ENCODE measurements at regions not wholly inside any gene's neighbourhood (a gene's known extent, or its start where the extent isn't known, plus 50 kb on each side); places are given as distances from the start of the nearest gene placed in this dataset.

DNA sequence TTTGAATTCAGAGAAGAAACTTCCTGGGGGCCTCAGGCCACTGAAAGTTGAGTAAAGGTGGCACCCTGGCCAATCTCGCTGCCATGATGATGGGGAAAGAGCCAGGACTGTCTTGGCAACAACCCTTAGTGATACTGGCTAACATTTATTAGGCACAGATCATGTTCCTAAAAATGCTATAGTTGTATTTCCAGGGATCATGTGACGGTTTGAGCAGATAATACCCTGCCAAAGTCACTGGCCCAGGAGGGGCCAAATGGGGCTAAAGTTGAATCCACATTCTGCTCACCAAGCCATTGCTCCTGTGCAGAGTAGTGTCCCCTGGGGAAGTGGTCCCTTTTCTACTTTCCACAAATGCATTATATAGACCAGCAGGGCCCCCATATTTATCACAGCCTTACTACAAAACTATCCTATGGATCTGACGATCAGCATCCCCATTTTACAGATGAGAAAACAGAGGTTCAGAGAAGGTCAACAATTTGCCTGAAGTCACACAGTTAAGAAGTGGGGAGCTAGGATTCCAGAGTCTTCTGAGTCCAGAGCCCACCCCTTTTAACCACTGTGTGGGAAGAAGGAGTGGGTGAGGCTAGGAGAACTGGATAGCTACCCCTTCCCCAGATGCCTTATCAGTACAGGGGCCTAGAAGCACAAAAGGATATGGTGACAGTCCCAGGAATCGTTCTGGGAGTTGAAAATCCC lies 300.0 kb upstream of the IRX3 start:
- Mint-ChIP-seq H3K4me1 (no peaks in the 10 kb centered on the region), H3K9me3 (peaks cover 2% of the 10 kb centered on the region), H3K27me3 (no peaks in the 10 kb centered on the region), H3K27ac (no peak overlapping the region), H3K4me3 (no peak overlapping the region), H3K36me3 (no peaks in the 10 kb centered on the region)
- CTCF ChIA-PET = no interaction called here
- no peak for DNase-seq

DNA sequence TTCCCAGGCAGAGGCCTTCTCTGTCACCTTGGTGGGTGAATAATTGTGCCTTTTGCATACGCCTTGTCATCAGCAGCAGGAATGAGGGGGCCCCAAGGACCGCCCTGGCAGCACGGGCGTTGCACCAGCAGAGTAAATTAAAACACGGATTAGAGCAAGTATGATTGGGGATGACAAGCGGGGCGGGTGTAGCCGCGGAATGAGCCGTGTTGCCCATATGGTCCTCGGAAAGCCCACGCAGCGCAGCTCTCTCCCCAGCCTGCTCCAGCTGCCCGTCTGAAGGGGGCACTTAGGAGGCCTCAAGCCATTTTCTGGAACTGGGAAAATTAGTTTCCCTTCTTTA lies 299.4 kb upstream of the IRX3 start:
- DNase-seq = no peak
- peaks cover 2% of the 10 kb centered on the region for H3K9me3 Mint-ChIP-seq
- H3K36me3 Mint-ChIP-seq = no peaks in the 10 kb centered on the region
- no peak overlapping the region for H3K4me3 Mint-ChIP-seq
- H3K27ac Mint-ChIP-seq = no peak overlapping the region
- no peaks in the 10 kb centered on the region for H3K27me3 Mint-ChIP-seq
- H3K4me1 Mint-ChIP-seq = no peaks in the 10 kb centered on the region
- CTCF ChIA-PET = no interaction called here

DNA sequence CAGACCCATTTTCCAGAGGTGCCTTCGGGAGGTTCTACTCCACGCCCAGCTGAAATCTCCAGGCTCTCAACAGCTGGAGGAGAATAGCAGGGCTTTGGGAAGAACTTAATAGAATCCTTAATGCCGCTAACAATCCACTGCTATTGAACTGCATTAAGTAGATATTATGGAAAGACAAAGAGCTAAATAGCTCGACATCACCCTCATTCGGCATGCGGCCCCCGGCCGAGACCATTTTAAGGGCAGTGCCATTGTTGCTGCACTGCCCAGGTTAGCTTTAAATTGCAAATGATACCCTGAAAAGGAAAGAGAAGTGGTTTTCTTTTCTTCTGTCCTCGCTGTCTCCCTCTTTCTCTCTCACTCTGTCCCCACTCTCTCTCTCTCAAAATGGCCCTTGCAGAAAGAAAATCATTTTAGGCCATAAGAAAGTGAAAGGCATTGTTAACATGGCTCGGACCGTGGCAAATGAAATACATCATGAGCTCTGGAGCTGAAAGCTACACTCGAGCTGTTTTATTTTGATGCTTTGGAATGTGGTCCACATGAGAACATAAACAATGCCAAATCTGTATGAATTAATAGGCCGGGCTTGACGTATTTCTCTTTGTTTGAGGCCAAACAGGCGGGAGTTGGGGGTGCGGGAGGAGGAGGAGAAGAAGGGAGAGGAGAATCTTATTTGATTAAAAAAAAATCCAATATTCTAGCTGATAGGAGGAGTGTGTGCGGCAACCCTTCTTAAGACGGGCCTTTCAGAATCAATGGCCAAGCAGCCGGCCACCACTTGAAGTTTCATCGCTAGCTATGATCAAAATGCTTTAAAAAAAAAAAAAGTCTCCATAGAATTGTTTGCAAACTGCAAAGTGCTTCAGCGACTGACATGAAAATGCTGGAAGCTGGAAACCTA lies 298.8 kb upstream of the IRX3 start:
- no peak overlapping the region for H3K27ac Mint-ChIP-seq
- H3K4me3 Mint-ChIP-seq = no peak overlapping the region
- no peak for DNase-seq
- no peaks in the 10 kb centered on the region for H3K27me3 Mint-ChIP-seq
- H3K9me3 Mint-ChIP-seq = peaks cover 2% of the 10 kb centered on the region
- no peaks in the 10 kb centered on the region for H3K4me1 Mint-ChIP-seq
- CTCF ChIA-PET = no interaction called here
- H3K36me3 Mint-ChIP-seq = no peaks in the 10 kb centered on the region

DNA sequence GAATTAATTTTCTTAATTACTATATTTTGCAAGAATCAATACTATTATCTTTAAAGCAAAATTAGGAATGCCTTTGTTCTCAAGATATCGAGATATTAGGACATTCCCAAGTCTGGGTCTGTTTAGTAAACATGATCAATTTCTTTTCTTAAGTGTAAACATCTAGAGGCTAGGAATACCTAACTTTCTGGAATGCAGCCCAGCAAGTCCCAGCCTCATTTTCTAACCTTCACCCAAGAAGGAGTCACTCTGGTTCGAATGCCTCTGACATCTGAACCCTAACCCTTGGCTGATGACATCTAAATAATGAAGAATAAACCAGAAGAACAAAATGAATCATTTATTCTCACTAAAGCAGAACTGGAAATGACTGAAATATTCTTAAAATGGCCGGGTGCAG lies 297.5 kb upstream of the IRX3 start:
- Mint-ChIP-seq H3K27me3 (no peaks in the 10 kb centered on the region), H3K27ac (no peak overlapping the region), H3K4me3 (no peak overlapping the region), H3K9me3 (peaks cover 2% of the 10 kb centered on the region), H3K36me3 (no peaks in the 10 kb centered on the region), H3K4me1 (no peaks in the 10 kb centered on the region)
- no peak for DNase-seq
- CTCF ChIA-PET = no interaction called here

DNA sequence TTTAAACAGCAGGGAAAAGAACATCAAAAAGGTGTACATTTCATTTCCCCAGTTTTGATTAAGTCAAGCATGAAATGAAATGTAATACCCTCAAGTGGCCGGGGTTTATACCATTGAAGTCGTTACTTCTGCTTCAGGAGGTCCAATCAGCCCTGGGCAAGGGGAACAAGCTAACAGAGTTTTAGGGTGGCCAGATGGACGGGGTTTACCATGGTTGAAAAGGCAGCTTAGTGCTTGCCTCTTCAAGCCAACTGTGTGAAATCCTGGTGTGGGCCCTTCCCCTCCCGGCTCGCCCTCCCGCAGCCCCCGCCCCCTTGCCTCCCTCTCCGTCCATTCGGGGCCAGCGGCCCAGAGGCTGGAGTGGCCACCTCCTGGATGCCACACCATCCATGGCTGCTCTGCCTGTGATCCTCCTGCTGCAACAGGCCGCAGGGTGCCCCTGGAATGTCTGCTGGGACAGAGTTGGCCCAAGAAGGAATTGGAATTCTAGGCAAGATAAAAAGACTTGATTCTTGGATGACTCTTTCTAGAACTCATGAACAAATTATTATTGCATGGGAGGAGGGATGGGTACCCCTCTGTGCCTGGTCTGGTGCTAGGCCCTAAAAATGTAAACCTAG lies 296.2 kb upstream of the IRX3 start:
- H3K27ac Mint-ChIP-seq = no peak overlapping the region
- peaks cover 5% of the 10 kb centered on the region for H3K27me3 Mint-ChIP-seq
- no peak overlapping the region for H3K4me3 Mint-ChIP-seq
- no peaks in the 10 kb centered on the region for H3K36me3 Mint-ChIP-seq
- DNase-seq = no peak
- CTCF ChIA-PET = no interaction called here
- H3K9me3 Mint-ChIP-seq = peaks cover 2% of the 10 kb centered on the region
- no peaks in the 10 kb centered on the region for H3K4me1 Mint-ChIP-seq

DNA sequence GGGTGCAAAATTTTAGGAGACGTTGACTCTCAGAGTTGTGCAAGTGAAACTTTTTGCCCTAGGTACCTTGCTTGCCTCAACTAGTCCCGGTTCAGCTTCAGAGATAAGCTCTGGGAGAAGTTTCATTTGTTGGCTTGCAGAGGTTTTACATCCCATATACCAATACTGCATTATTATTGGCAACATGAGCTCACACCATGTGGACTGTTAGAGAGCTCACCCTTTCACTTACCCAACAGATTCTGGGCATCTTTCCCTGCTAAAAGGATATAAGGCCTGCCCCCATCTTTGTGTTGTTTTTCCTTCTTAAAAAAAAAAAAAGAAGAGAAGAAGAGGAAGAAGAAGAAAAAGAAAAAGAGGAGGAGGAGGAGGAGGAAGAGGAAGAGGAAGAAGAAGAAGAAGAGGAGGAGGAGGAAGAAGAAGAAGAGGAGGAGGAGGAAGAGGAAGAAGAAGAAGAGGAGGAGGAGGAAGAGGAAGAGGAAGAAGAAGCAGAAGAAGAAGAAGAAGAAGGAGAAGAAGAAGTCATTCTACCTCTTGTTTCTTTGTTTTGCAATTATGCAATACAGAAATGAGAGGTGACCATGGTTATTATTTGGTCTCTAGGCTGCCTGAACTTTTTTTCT lies 292.6 kb upstream of the IRX3 start:
- H3K4me1 Mint-ChIP-seq = no peaks in the 10 kb centered on the region
- H3K27ac Mint-ChIP-seq = no peak overlapping the region
- CTCF ChIA-PET = no interaction called here
- no peaks in the 10 kb centered on the region for H3K36me3 Mint-ChIP-seq
- H3K9me3 Mint-ChIP-seq = no peaks in the 10 kb centered on the region
- no peak for DNase-seq
- H3K4me3 Mint-ChIP-seq = no peak overlapping the region
- H3K27me3 Mint-ChIP-seq = peaks cover 10% of the 10 kb centered on the region

DNA sequence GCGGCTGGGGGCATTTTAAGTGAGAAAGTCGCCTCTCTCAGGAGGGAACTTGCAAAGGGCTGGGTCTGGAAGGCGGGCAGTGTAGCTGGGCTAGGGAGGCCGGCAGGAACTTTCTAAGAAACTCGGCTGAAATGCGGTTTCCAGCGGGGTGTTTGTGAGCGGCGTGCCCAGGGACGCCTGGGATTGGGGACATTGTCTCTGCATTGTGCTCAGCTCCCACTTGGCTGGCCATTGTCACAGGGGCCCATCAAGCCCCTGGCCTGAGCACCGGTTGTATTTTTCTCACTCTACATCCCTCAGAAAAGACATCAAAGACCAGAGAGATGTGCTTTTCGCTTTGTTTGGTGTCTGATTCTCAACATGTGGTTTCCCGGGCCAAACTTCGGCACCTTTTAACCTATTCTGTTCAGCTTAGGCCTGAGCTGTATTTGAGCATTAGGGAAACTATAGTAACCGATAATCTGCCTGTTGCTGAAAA lies 291.1 kb upstream of the IRX3 start:
- no peaks in the 10 kb centered on the region for H3K36me3 Mint-ChIP-seq
- no peak overlapping the region for H3K4me3 Mint-ChIP-seq
- no peak for DNase-seq
- no peak overlapping the region for H3K27ac Mint-ChIP-seq
- no peaks in the 10 kb centered on the region for H3K9me3 Mint-ChIP-seq
- CTCF ChIA-PET = no interaction called here
- H3K27me3 Mint-ChIP-seq = peaks cover 10% of the 10 kb centered on the region
- H3K4me1 Mint-ChIP-seq = no peaks in the 10 kb centered on the region

DNA sequence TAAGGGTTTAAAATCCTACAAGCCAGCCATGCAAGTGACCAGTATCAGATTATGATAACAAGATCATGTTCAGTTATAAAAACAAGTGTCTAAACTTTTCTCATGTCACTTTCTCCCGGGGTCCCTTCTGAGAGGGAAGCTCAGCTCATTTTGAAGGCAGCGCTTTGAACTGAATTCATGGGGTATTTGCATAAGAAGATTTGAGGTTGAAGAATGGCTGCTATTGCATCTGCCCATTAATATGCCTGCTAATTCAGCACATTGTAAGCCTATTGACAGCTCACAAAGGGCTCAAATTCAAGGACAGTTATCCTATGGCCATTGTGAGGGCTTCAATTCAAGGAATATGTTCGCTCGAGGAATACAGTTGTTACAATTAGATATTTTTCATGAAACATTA lies 290.2 kb upstream of the IRX3 start:
- H3K36me3 Mint-ChIP-seq = no peaks in the 10 kb centered on the region
- DNase-seq = no peak
- H3K4me3 Mint-ChIP-seq = no peak overlapping the region
- H3K27me3 Mint-ChIP-seq = peaks cover 10% of the 10 kb centered on the region
- H3K9me3 Mint-ChIP-seq = no peaks in the 10 kb centered on the region
- no peaks in the 10 kb centered on the region for H3K4me1 Mint-ChIP-seq
- H3K27ac Mint-ChIP-seq = no peak overlapping the region
- CTCF ChIA-PET = no interaction called here

DNA sequence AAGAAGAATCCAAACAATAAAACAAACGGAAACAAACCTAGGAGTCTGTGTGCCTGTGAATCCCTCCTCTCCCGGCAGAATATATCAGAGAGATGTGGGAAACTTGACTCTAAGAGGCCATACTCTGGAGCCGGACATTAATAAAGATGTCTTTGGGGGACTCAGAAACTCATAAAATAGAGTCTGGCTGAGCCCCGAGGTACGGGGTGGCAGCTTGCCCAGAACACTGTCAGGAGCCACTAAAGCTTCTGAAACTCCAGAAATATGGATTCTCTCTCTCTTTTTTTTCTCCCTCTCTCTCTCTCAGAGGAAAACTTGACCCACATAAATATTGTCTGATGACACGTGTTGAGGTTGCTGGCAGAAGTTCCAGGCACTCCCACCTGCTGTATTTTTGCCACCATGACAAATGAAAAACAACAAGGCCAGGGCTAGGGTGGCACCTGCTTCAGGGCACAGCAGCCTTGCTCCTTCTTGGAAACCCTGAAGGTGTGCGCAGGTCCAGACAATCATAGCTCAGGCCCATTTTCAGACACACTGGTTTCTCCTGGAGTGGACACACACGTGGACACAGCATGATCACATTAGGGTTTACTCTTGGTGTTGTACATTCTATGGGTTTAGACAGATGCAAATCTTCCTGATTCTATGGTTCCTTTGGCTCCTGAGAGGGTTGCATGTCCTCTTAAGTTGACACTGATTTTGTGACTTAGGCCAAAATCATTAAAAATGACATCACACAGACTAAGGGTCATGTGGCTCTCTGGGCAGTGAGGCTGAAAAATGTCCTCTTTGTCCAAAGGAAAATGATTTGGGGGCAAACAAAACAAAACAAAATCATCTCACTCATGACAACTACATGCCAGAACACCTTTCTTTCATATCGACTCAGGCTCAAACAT lies 282.6 kb upstream of the IRX3 start:
- Mint-ChIP-seq H3K27me3 (no peaks in the 10 kb centered on the region), H3K9me3 (peaks cover 2% of the 10 kb centered on the region), H3K4me3 (no peak overlapping the region), H3K36me3 (no peaks in the 10 kb centered on the region), H3K4me1 (no peaks in the 10 kb centered on the region), H3K27ac (no peak overlapping the region)
- CTCF ChIA-PET = no interaction called here
- DNase-seq = no peak

DNA sequence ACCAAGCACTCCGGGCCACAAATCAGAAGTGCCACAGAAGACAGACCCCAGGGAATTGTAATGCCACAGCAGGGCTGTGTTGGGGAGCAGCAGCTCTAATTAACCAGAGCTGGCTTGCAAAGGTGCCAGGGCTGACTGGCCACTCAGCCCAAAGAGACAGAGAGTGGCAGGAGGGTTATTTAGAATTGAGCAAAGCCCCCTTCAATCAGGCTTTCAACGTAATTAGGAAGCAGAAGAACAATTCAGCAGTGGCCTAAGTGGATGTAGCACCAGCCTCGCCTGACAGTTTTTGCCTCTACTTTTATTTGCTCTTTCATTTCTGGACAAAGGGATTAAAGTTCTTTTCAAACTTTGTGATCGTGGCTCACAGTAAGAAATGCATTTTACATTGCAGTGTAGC lies 278.3 kb upstream of the IRX3 start:
- peaks cover 2% of the 10 kb centered on the region for H3K9me3 Mint-ChIP-seq
- no peaks in the 10 kb centered on the region for H3K4me1 Mint-ChIP-seq
- H3K27me3 Mint-ChIP-seq = no peaks in the 10 kb centered on the region
- no peak overlapping the region for H3K27ac Mint-ChIP-seq
- DNase-seq = no peak
- CTCF ChIA-PET = no interaction called here
- H3K4me3 Mint-ChIP-seq = no peak overlapping the region
- H3K36me3 Mint-ChIP-seq = no peaks in the 10 kb centered on the region

DNA sequence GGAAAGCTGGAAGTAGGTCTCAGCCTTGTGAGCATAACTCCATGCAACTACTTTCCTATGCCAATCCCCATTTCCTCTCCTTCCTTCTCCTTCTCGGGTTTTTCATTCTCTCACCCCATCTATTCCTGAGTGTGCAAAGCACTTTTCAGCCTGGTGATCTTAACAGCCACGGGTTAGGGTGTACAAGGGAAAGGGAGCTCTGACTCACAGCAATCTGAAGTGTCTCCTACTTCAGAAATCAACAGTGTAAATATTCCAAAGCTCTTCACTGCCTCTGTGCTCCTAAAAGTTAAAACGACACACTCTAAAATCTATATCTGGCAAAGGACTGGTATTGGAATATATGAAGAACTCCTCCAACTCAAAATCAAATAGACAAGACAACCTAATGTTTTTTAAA lies 268.0 kb upstream of the IRX3 start:
- Mint-ChIP-seq H3K4me1 (no peaks in the 10 kb centered on the region), H3K27ac (no peak overlapping the region), H3K27me3 (no peaks in the 10 kb centered on the region), H3K36me3 (no peaks in the 10 kb centered on the region), H3K4me3 (no peak overlapping the region), H3K9me3 (peaks cover 2% of the 10 kb centered on the region)
- no peak for DNase-seq
- CTCF ChIA-PET = no interaction called here

DNA sequence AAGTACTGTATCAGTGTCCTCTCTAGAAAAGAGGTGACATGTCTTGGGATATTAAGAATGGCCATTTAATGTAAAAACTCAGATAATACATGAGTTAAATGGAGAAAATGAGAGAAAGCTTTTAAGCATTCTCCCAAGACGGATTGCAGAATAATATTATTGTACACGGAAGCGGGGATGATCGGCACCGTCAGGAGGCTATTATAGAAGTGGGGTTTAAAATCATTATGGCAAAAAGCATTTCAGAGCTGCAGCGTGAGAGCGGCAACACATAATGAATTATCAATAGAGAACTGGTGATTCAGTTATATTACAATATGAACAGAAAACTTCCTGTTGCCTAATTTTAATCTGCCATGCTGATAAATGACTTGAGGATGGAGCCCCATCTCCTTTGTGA lies 261.7 kb upstream of the IRX3 start:
- no peak overlapping the region for H3K4me3 Mint-ChIP-seq
- no peak overlapping the region for H3K27ac Mint-ChIP-seq
- no peaks in the 10 kb centered on the region for H3K36me3 Mint-ChIP-seq
- H3K27me3 Mint-ChIP-seq = peaks cover 5% of the 10 kb centered on the region
- peaks cover 2% of the 10 kb centered on the region for H3K9me3 Mint-ChIP-seq
- H3K4me1 Mint-ChIP-seq = no peaks in the 10 kb centered on the region
- CTCF ChIA-PET = no interaction called here
- no peak for DNase-seq

DNA sequence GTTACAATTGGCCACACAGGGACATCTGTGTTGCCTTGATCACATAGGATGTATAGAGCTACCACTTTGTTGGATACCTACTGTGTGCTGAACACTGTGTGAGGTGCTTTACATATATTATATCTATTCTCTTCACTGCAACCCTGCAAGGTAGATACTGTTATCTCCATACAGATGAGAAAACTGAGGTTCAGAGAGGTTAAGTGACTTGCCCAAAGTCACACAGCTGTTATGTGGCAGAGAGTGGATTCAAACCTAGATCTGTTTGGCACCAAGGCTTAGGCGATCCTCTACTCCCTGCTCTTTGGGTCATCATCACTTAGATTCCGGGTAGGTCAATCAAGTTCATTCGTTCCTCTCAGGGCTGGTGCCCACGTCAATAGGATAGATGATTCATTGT lies 260.5 kb upstream of the IRX3 start:
- no peak overlapping the region for H3K27ac Mint-ChIP-seq
- H3K4me3 Mint-ChIP-seq = no peak overlapping the region

DNA sequence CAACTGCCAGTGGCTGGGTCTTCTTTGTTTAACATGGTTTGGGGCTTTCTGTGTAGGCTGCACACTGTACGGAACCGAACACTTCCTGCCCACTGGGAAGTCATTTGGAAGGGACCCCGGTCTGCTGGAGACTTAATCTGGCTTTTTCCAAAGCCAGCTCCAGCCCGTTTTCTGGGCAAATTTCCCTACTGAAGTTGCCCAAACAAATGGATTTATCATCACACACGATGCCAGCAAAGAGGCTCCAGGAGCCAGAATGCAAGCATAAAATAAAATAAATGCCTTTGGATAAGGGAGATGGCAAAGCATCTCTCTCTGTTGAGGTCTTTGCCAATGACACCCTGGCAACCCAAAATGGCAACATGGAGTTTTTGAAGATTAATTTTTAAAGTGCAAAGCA lies 259.9 kb upstream of the IRX3 start:
- no peak overlapping the region for H3K27ac Mint-ChIP-seq
- no peaks in the 10 kb centered on the region for H3K36me3 Mint-ChIP-seq
- H3K4me1 Mint-ChIP-seq = no peaks in the 10 kb centered on the region
- peaks cover under 1% of the 10 kb centered on the region for H3K9me3 Mint-ChIP-seq
- DNase-seq = no peak
- peaks cover 5% of the 10 kb centered on the region for H3K27me3 Mint-ChIP-seq
- CTCF ChIA-PET = no interaction called here
- H3K4me3 Mint-ChIP-seq = no peak overlapping the region

More for the DNA sequence above, 260.5 kb upstream of the IRX3 start:
- H3K36me3 Mint-ChIP-seq = no peaks in the 10 kb centered on the region
- CTCF ChIA-PET = no interaction called here
- H3K27me3 Mint-ChIP-seq = peaks cover 5% of the 10 kb centered on the region
- no peaks in the 10 kb centered on the region for H3K4me1 Mint-ChIP-seq
- no peak for DNase-seq
- H3K9me3 Mint-ChIP-seq = peaks cover 2% of the 10 kb centered on the region

Data from activated naive CD4-positive, alpha-beta T cell treated with anti-CD3 and anti-CD28 coated beads, Interleukin-2, amount 10 ng/mL, durations not matched to agents 7 days and 5 days (primary cell).